Gastroesophageal sphincter (tissue), 4 donors: ENCODE measurements at regions not wholly inside any gene's neighbourhood (a gene's known extent, or its start where the extent isn't known, plus 50 kb on each side); places are given as distances from the start of the nearest gene placed in this dataset.

ENCODE experiments used
- ATAC-seq: fragments of 150-250 bp; one replicate; pipeline ENCODE4 v1.9.1; 2016; ENCODE audit warnings: mild to moderate bottlenecking, moderate library complexity
- H3K27ac ChIP-seq, 4 donors: fragments of 200-600 bp; sonication (generic) in 3 of 4; 1 replicate in 3 of 4; 2 replicates in 1 of 4; pipeline ENCODE4 v1.5.1; 2016 to 2019
- H3K27me3 ChIP-seq: fragments of 200-600 bp; sonication (generic); one replicate; pipeline ENCODE4 v1.5.1; 2019
- H3K36me3 ChIP-seq, 2 donors: fragments of 200-600 bp; sonication (generic); one replicate each; pipeline ENCODE4 v1.5.1; 2019; ENCODE audit warnings: control low read depth in 1 of 2
- H3K4me1 ChIP-seq, 3 donors: fragments of 200-600 bp; sonication (generic); 1 replicate in 2 of 3; 2 replicates in 1 of 3; pipeline ENCODE4 v1.5.1; 2016 to 2019; ENCODE audit warnings: control low read depth in 2 of 3
- H3K4me3 ChIP-seq, 2 donors: fragments of 200-600 bp; sonication (generic); one replicate each; pipeline ENCODE4 v1.5.1; 2019; ENCODE audit warnings: mild to moderate bottlenecking in 1 of 2, moderate library complexity in 1 of 2
- H3K9me3 ChIP-seq, 3 donors: fragments of 200-600 bp; sonication (generic); one replicate each; pipeline ENCODE4 v1.5.1; 2017 to 2019; ENCODE audit warnings: control low read depth in 2 of 3
- CTCF ChIP-seq, 4 experiments: fragments of 200-600 bp in 2 of 4; fragments of 450-650 bp in 2 of 4; sonication (generic) in 1 of 4; IDR thresholded peaks; one replicate each; pipeline ENCODE4 v1.5.1; 2017 to 2019; ENCODE audit warnings: antibody characterized with exemption in 4 of 4, mild to moderate bottlenecking in 2 of 4, moderate library complexity in 2 of 4
- EP300 ChIP-seq: sonication (generic); formaldehyde crosslinking; IDR thresholded peaks from one replicate; pipeline ENCODE4 v1.6.1; 2017; ENCODE audit warnings: antibody characterized with exemption, mild to moderate bottlenecking
- POLR2A ChIP-seq, 2 donors: fragments of 450-650 bp; IDR thresholded peaks; one replicate each; pipeline ENCODE4 v1.6.1; 2017; ENCODE audit warnings: antibody characterized with exemption in 2 of 2, mild to moderate bottlenecking in 2 of 2, moderate library complexity in 1 of 2
- POLR2AphosphoS5 ChIP-seq: sonication (generic); formaldehyde crosslinking; IDR thresholded peaks from one replicate; pipeline ENCODE4 v1.6.1; 2017; ENCODE audit warnings: antibody characterized with exemption
- WGBS, 2 donors: methylation state at CpG; one replicate each; pipeline ENCODE4 v1.1.5; 2018; ENCODE audit warnings: low coverage in 1 of 2; 5-methylcytosine and 5-hydroxymethylcytosine counted together

- Histone ChIP-seq H3K9me3 (no peaks in the 10 kb centered on the region), H3K4me1 (peaks cover 0 to 23% (median 0%) of the 10 kb centered on the region in 3 donors), H3K36me3 (no peaks in the 10 kb centered on the region), H3K27me3 (no peaks in the 10 kb centered on the region), H3K27ac (no peak overlapping the region), H3K4me3 (no peak overlapping the region)
- 90% methylated on average over 1 of the region's 1 CpG for WGBS, 2 donors
- no peak for ATAC-seq
- TF ChIP-seq CTCF (IDR thresholded peaks at IDR 0.05) = no peak
- TF ChIP-seq POLR2AphosphoS5 = no peak
These were observed 110.9 kb upstream of the TPM1 start for GRCh38 chr15:62931650-62932049.

GRCh38 chr15:62932436-62932835, 110.1 kb upstream of the TPM1 start:
- Histone ChIP-seq H3K36me3 (no peaks in the 10 kb centered on the region), H3K27ac (no peak overlapping the region), H3K4me3 (no peak overlapping the region), H3K4me1 (peaks cover 0 to 23% (median 0%) of the 10 kb centered on the region in 3 donors), H3K9me3 (no peaks in the 10 kb centered on the region), H3K27me3 (no peaks in the 10 kb centered on the region)
- TF ChIP-seq EP300 (no peak), POLR2A (IDR thresholded peaks at IDR 0.05) (no peak), POLR2AphosphoS5 (no peak), CTCF (IDR thresholded peaks at IDR 0.05) (no peak)
- 23 to 83% methylated on average over 1 of the region's 1 CpG for WGBS, 2 donors
- ATAC-seq = no peak

GRCh38 chr15:62933386-62933785, 109.2 kb upstream of the TPM1 start:
- WGBS, 2 donors = 38% methylated on average over 2 of the region's 2 CpGs; no CpG with 5 or more reads in 1 of the 2 donors
- Histone ChIP-seq H3K4me1 (peaks cover 0 to 18% (median 0%) of the 10 kb centered on the region in 3 donors), H3K36me3 (no peaks in the 10 kb centered on the region), H3K9me3 (no peaks in the 10 kb centered on the region), H3K27ac (no peak overlapping the region), H3K4me3 (no peak overlapping the region), H3K27me3 (no peaks in the 10 kb centered on the region)
- TF ChIP-seq POLR2A (IDR thresholded peaks at IDR 0.05) (no peak), CTCF (IDR thresholded peaks at IDR 0.05) (no peak), EP300 (no peak), POLR2AphosphoS5 (no peak)
- no peak for ATAC-seq

GRCh38 chr15:62934236-62934971, 108.1 kb upstream of the TPM1 start:
- no peaks in the 10 kb centered on the region for H3K27me3 ChIP-seq
- no peak overlapping the region for H3K27ac ChIP-seq
- WGBS, 2 donors = 70 to 77% methylated on average over 3 to 13 of the region's 14 CpGs
- TF ChIP-seq EP300 = no peak
- no peak for TF ChIP-seq POLR2AphosphoS5
- TF ChIP-seq POLR2A (IDR thresholded peaks at IDR 0.05) = no peak
- TF ChIP-seq CTCF (IDR thresholded peaks at IDR 0.05) = no peak
- H3K4me3 ChIP-seq = no peak overlapping the region
- H3K4me1 ChIP-seq = peaks cover 0 to 12% (median 0%) of the 10 kb centered on the region in 3 donors
- ATAC-seq = no peak
- no peaks in the 10 kb centered on the region for H3K9me3 ChIP-seq
- no peaks in the 10 kb centered on the region for H3K36me3 ChIP-seq
